HepG2 (cell line): ENCODE measurements at regions not wholly inside any gene's neighbourhood (a gene's known extent, or its start where the extent isn't known, plus 50 kb on each side); places are given as distances from the start of the nearest gene placed in this dataset.

Experiments used
- ATAC-seq: fragments of 200-7000 bp; cut with Tn5 transposase; 3 replicates; pipeline ENCODE4 v1.9.1; 2020; ENCODE audit warnings: mild to moderate bottlenecking, moderate library complexity
- BruUV-seq: library from RNA; stranded (reverse); fragments of 400-500 nt; replicated peaks from 2 replicates; lab custom pipeline; 2021; lab: Mats Ljungman, UMichigan
- CTCF ChIA-PET: fragments of 300-600 bp; formaldehyde crosslinking; extraction: SDS; loops from one replicate; lab custom pipeline; 2021; ENCODE audit warnings: low total read pairs, inconsistent platforms, low intra/inter-chr PET ratio; lab: Yijun Ruan, JAX
- POLR2A ChIA-PET: fragments of 350-600 bp; sonication (Branson Sonifier 250); formaldehyde crosslinking; loops from one replicate; lab custom pipeline; 2020; ENCODE audit warnings: antibody characterized with exemption, inconsistent platforms; lab: Yijun Ruan, JAX
- DNase-seq: peaks from one replicate; pipeline ENCODE4 v3.0.0-alpha.2; 2015; ENCODE audit warnings: low spot score
- FAIRE-seq: peaks from 3 replicates; lab custom pipeline; 2011; peaks lifted over from hg19 to GRCh38; lab: Jason Lieb, UNC
- H2AFZ ChIP-seq: one replicate; pipeline ENCODE4 v1.6.1; 2011; ENCODE audit warnings: low read length, inconsistent platforms
- H3K27ac ChIP-seq: fragments of 300-600 bp; 3 replicates; pipeline ENCODE4 v1.8.0; 2011; ENCODE audit warnings: mixed run types, mild to moderate bottlenecking, mixed read lengths, low read length, inconsistent platforms; ENCODE audit not compliant: insufficient read depth; ENCODE audit errors: extremely low read length
- H3K27me3 ChIP-seq, 2 experiments: fragments of 200-600 bp in 1 of 2; 2 replicates in 1 of 2; 3 replicates in 1 of 2; pipeline versions ENCODE4 v1.6.0 to v1.8.0; 2011; ENCODE audit warnings: low read length in 2 of 2, mild to moderate bottlenecking in 2 of 2, moderate library complexity in 2 of 2, inconsistent platforms in 1 of 2; ENCODE audit not compliant: insufficient read depth in 2 of 2, control insufficient read depth in 1 of 2
- H3K36me3 ChIP-seq, 2 experiments: fragments of 200-600 bp in 1 of 2; replicated peaks in 1 of 2; 2 replicates in 1 of 2; 3 replicates in 1 of 2; pipeline versions ENCODE4 v1.5.1 to v1.8.0; 2011; ENCODE audit warnings: low read length in 2 of 2, inconsistent platforms in 1 of 2; ENCODE audit not compliant: insufficient read depth in 2 of 2, control insufficient read depth in 1 of 2
- H3K4me1 ChIP-seq: 2 replicates; pipeline ENCODE4 v1.5.1; 2012; ENCODE audit warnings: low read length, inconsistent platforms; ENCODE audit not compliant: insufficient read depth
- H3K4me2 ChIP-seq: 2 replicates; pipeline ENCODE4 v1.6.0; 2011; ENCODE audit warnings: low read depth, low read length, inconsistent platforms
- H3K4me3 ChIP-seq, 3 experiments: fragments of 200-600 bp in 1 of 3; sonication (generic), shearing (Covaris generic) in 1 of 3; replicated peaks in 1 of 3; 2 replicates each; pipeline ENCODE4 v1.5.1; 2011 to 2016; ENCODE audit warnings: low read length in 3 of 3, inconsistent platforms in 2 of 3, low read depth in 2 of 3, mild to moderate bottlenecking in 2 of 3, control low read depth in 1 of 3, mixed read lengths in 1 of 3; ENCODE audit not compliant: insufficient read depth in 1 of 3
- H3K79me2 ChIP-seq: one replicate; pipeline ENCODE4 v1.6.1; 2011; ENCODE audit warnings: low read length, inconsistent platforms; ENCODE audit not compliant: insufficient read depth
- H3K9ac ChIP-seq: 2 replicates; pipeline ENCODE4 v1.6.0; 2011; ENCODE audit warnings: mild to moderate bottlenecking, low read depth, low read length, inconsistent platforms; ENCODE audit not compliant: insufficient read depth
- H3K9me3 ChIP-seq: 2 replicates; pipeline ENCODE4 v1.5.1; 2012; ENCODE audit warnings: mild to moderate bottlenecking, low read length
- H4K20me1 ChIP-seq: 2 replicates; pipeline ENCODE4 v1.6.0; 2011; ENCODE audit warnings: inconsistent platforms, mild to moderate bottlenecking, low read length, moderate library complexity; ENCODE audit not compliant: insufficient read depth
- CREB1 ChIP-seq, 2 experiments: fragments of 450-650 bp in 1 of 2; IDR thresholded peaks; 2 replicates each; pipeline ENCODE4 v1.6.1; 2016 to 2017; ENCODE audit warnings: control low read depth in 1 of 2, mild to moderate bottlenecking in 1 of 2, missing compliant biosample characterization in 1 of 2, missing genetic modification characterization in 1 of 2
- JDP2 ChIP-seq: sonication (generic); formaldehyde crosslinking; IDR thresholded peaks from 2 replicates; pipeline ENCODE4 v1.8.1; 2022; ENCODE audit warnings: missing genetic modification reagents, borderline replicate concordance
- PHF8 ChIP-seq: sonication (generic); formaldehyde crosslinking; IDR thresholded peaks from 2 replicates; pipeline ENCODE4 v1.5.0; 2020; ENCODE audit warnings: missing genetic modification reagents
- SIX1 ChIP-seq: sonication (generic); formaldehyde crosslinking; IDR thresholded peaks from 2 replicates; pipeline ENCODE4 v1.4.0; 2020; ENCODE audit warnings: missing genetic modification reagents, borderline replicate concordance
- WIZ ChIP-seq: sonication (generic); formaldehyde crosslinking; IDR thresholded peaks from 2 replicates; pipeline ENCODE4 v1.5.1; 2020; ENCODE audit warnings: mild to moderate bottlenecking, missing genetic modification reagents
- ZNF136 ChIP-seq: sonication (generic); formaldehyde crosslinking; IDR thresholded peaks from 2 replicates; pipeline ENCODE4 v1.8.1; 2022; ENCODE audit warnings: low read depth, mild to moderate bottlenecking, moderate library complexity, missing genetic modification reagents
- WGBS: methylation state at CpG from one replicate; pipeline ENCODE4 v1.1.6; 2017; ENCODE audit warnings: low lambda C conversion rate; 5-methylcytosine and 5-hydroxymethylcytosine counted together
- in situ Hi-C: cut with HindIII; loops from 2 replicates; pipeline ENCODE4 v1.10.0; 2017; ENCODE audit warnings: low pct_unique_long_range_greater_than_20kb; ENCODE audit not compliant: extremely low pct_ligation_motif_present
- intact Hi-C: fragments of 100-400 bp; cut with micrococcal nuclease; formaldehyde crosslinking; loops from one replicate; pipeline ENCODE4 v1.10.0; 2022; ENCODE audit not compliant: unreplicated experiment
- TF ChIP-seq, protein P1 (sequence below), 2 experiments: fragments of 450-650 bp in 1 of 2; sonication (generic) in 1 of 2; formaldehyde crosslinking in 1 of 2; IDR thresholded peaks; 2 replicates each; pipeline versions ENCODE4 v1.6.1 to v1.8.0; 2016 to 2022; ENCODE audit warnings: antibody characterized with exemption in 1 of 2, mild to moderate bottlenecking in 1 of 2, missing genetic modification reagents in 1 of 2
- TF ChIP-seq, protein P2 (sequence below): sonication (generic); formaldehyde crosslinking; IDR thresholded peaks from 2 replicates; pipeline ENCODE4 v1.4.0; 2020; ENCODE audit warnings: mild to moderate bottlenecking, missing genetic modification reagents, borderline replicate concordance

DNA sequence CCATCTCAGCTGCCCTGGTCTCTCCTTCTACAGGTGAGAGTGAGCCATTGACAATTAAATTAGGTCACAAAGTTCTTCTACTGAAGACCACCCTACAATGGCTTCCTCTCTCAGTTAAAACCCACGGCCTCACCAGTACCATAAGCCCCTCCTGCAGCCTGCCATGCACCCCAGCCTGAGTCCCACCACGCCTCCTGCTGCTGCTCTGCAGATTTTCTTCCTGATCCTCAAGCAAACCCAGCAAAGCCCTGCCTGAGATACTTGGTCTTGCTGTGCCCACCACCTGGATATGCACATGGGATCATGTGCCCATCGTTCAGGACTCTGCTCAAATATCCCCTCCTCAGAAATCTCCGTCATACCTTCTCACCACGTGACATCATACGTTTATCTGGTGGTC lies 696.6 kb downstream of the RNF144A start:
- Histone ChIP-seq H3K4me3 (no peak overlapping the region), H2AFZ (no peak overlapping the region), H3K9me3 (no peaks in the 10 kb centered on the region), H3K4me1 (no peaks in the 10 kb centered on the region), H3K9ac (no peak overlapping the region), H3K36me3 (no peaks in the 10 kb centered on the region), H3K27me3 (no peaks in the 10 kb centered on the region), H3K4me2 (no peak overlapping the region), H4K20me1 (no peaks in the 10 kb centered on the region), H3K27ac (no peak overlapping the region), H3K79me2 (no peaks in the 10 kb centered on the region)
- ATAC-seq = no peak
- no peak for TF ChIP-seq JDP2 (CRISPR knock-in tag)
- TF ChIP-seq CREB1 (IDR thresholded peaks at IDR 0.05) = peak; percentile 68
- no peak for TF ChIP-seq CREB1 (CRISPR knock-in tag; IDR thresholded peaks at IDR 0.05)
- no peak for TF ChIP-seq PHF8 (CRISPR knock-in tag)
- TF ChIP-seq ZNF136 (CRISPR knock-in tag) = no peak
- no TSS peak for BruUV-seq
- FAIRE-seq = no peak
- 31% methylated on average over 6 of the region's 6 CpGs for WGBS
- in situ Hi-C loops (no loop called here), intact Hi-C loops (no loop called here)
- ChIA-PET POLR2A (no interaction called here), CTCF (no interaction called here)
- DNase-seq = no peak

DNA sequence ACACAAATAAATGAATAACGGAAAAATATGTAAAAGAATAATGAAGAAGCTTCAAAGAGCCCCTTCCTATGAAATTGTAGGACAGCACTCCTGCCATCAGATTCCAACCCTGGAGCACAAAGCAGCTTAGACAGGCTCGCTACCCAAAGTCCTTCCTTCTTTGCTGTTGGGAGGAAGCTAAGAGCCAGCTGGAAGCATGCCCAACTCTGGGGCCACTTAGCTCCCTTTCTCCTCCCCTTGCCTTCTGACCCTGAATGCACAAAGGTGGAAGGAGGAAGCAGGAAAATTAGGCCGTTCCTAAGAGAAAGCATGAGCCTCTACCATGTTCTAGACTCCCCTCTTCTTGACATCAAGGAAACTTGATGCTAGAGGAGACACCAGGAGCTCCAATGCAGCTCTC lies 700.8 kb downstream of the RNF144A start:
- DNase-seq = no peak
- Histone ChIP-seq H3K27me3 (no peaks in the 10 kb centered on the region), H3K4me2 (no peak overlapping the region), H3K4me3 (no peak overlapping the region), H3K79me2 (no peaks in the 10 kb centered on the region), H2AFZ (no peak overlapping the region), H3K27ac (no peak overlapping the region), H3K36me3 (no peaks in the 10 kb centered on the region), H3K4me1 (no peaks in the 10 kb centered on the region), H3K9ac (no peak overlapping the region), H3K9me3 (no peaks in the 10 kb centered on the region), H4K20me1 (no peaks in the 10 kb centered on the region)
- BruUV-seq = no TSS peak
- ChIA-PET CTCF (no interaction called here), POLR2A (no interaction called here)
- in situ Hi-C loops (no loop called here), intact Hi-C loops (no loop called here)
- ATAC-seq = no peak
- FAIRE-seq = no peak
- 6% methylated on average over 3 of the region's 3 CpGs for WGBS
- TF ChIP-seq, protein P1, sequence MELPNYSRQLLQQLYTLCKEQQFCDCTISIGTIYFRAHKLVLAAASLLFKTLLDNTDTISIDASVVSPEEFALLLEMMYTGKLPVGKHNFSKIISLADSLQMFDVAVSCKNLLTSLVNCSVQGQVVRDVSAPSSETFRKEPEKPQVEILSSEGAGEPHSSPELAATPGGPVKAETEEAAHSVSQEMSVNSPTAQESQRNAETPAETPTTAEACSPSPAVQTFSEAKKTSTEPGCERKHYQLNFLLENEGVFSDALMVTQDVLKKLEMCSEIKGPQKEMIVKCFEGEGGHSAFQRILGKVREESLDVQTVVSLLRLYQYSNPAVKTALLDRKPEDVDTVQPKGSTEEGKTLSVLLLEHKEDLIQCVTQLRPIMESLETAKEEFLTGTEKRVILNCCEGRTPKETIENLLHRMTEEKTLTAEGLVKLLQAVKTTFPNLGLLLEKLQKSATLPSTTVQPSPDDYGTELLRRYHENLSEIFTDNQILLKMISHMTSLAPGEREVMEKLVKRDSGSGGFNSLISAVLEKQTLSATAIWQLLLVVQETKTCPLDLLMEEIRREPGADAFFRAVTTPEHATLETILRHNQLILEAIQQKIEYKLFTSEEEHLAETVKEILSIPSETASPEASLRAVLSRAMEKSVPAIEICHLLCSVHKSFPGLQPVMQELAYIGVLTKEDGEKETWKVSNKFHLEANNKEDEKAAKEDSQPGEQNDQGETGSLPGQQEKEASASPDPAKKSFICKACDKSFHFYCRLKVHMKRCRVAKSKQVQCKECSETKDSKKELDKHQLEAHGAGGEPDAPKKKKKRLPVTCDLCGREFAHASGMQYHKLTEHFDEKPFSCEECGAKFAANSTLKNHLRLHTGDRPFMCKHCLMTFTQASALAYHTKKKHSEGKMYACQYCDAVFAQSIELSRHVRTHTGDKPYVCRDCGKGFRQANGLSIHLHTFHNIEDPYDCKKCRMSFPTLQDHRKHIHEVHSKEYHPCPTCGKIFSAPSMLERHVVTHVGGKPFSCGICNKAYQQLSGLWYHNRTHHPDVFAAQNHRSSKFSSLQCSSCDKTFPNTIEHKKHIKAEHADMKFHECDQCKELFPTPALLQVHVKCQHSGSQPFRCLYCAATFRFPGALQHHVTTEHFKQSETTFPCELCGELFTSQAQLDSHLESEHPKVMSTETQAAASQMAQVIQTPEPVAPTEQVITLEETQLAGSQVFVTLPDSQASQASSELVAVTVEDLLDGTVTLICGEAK (IDR thresholded peaks at IDR 0.05) = no peak
- TF ChIP-seq, protein P1 (CRISPR knock-in tag; IDR thresholded peaks at IDR 0.05) = no peak
- TF ChIP-seq SIX1 (no peak), WIZ (CRISPR knock-in tag) (no peak)
- TF ChIP-seq, protein P2, sequence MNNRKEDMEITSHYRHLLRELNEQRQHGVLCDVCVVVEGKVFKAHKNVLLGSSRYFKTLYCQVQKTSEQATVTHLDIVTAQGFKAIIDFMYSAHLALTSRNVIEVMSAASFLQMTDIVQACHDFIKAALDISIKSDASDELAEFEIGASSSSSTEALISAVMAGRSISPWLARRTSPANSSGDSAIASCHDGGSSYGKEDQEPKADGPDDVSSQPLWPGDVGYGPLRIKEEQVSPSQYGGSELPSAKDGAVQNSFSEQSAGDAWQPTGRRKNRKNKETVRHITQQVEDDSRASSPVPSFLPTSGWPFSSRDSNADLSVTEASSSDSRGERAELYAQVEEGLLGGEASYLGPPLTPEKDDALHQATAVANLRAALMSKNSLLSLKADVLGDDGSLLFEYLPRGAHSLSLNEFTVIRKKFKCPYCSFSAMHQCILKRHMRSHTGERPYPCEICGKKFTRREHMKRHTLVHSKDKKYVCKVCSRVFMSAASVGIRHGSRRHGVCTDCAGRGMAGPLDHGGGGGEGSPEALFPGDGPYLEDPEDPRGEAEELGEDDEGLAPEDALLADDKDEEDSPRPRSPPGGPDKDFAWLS (CRISPR knock-in tag) = no peak
